Heart right ventricle (tissue), 16 donors: ENCODE measurements at regions not wholly inside any gene's neighbourhood (a gene's known extent, or its start where the extent isn't known, plus 50 kb on each side); places are given as distances from the start of the nearest gene placed in this dataset.
"Not testable (repeated sequence)": the region's sequence is repeated elsewhere in the genome, so short reads cannot be mapped to it uniquely, and the experiment has no call there.

Experiments used
- ATAC-seq, 8 donors: fragments of 200-7000 bp; cut with Tn5 transposase; one replicate each; pipeline ENCODE4 v1.9.1; 2020; ENCODE audit warnings: mild to moderate bottlenecking in 8 of 8, moderate library complexity in 8 of 8, moderate number of reproducible peaks in 1 of 8
- DNase-seq, 2 donors: peaks; one replicate each; pipeline ENCODE4 v3.0.0-alpha.2; 2020
- H3K27ac ChIP-seq, 10 donors: fragments of 200-600 bp; sonication (generic) in 2 of 10; one replicate each; pipeline versions ENCODE4 v1.5.0 to v1.8.0; 2020 to 2022; ENCODE audit warnings: mild to moderate bottlenecking in 3 of 10
- H3K27me3 ChIP-seq, 7 donors: fragments of 200-600 bp; one replicate each; pipeline ENCODE4 v1.8.0; 2021 to 2022; ENCODE audit warnings: mild to moderate bottlenecking in 2 of 7
- H3K36me3 ChIP-seq, 9 donors: fragments of 200-600 bp; sonication (generic) in 1 of 9; one replicate each; pipeline versions ENCODE4 v1.5.0 to v1.8.0; 2020 to 2022; ENCODE audit warnings: mild to moderate bottlenecking in 2 of 9
- H3K4me1 ChIP-seq, 9 donors: fragments of 200-600 bp; sonication (generic) in 1 of 9; one replicate each; pipeline versions ENCODE4 v1.5.0 to v1.8.0; 2020 to 2022; ENCODE audit warnings: mild to moderate bottlenecking in 4 of 9
- H3K4me3 ChIP-seq, 10 donors: fragments of 200-600 bp; sonication (generic) in 2 of 10; one replicate each; pipeline versions ENCODE4 v1.5.0 to v1.8.0; 2020 to 2022; ENCODE audit warnings: mild to moderate bottlenecking in 7 of 10, moderate library complexity in 2 of 10
- H3K9me3 ChIP-seq, 11 donors: fragments of 200-600 bp in 10 of 11; sonication (generic) in 2 of 11; one replicate each; pipeline versions ENCODE4 v1.5.0 to v1.8.0; 2013 to 2022; ENCODE audit warnings: mild to moderate bottlenecking in 2 of 11, control low read depth in 1 of 11, moderate library complexity in 1 of 11
- CTCF ChIP-seq, 9 donors: fragments of 200-600 bp; sonication (generic) in 2 of 9; IDR thresholded peaks; one replicate each; pipeline versions ENCODE4 v1.5.0 to v1.8.0; 2021 to 2022; ENCODE audit warnings: antibody characterized with exemption in 9 of 9, mild to moderate bottlenecking in 5 of 9, moderate library complexity in 1 of 9
- WGBS, 2 donors: extraction: QIAGEN DNeasy Blood & Tissue Kit; methylation state at CpG; one replicate each; pipeline ENCODE4 v1.1.7; 2013; ENCODE audit warnings: inconsistent platforms in 1 of 2; 5-methylcytosine and 5-hydroxymethylcytosine counted together
- intact Hi-C, 10 donors: fragments of 100-400 bp; cut with DNase I; formaldehyde crosslinking; loops; one replicate each; pipeline versions ENCODE4 v1.11.1 to v1.14.2; 2022
- donor health status: Arrhythmogenic right ventricular cardiomyopathy.
- donor health status: ischemic (EF 13 %, LVEDD 7.1; RV severe dilation, severe dysfunction).
- donor health status: healthy with polysubstance abuse.
- donor health status: DM: no; HTN: yes; CAD: no.
- donor health status: DM: no; HTN: no; CAD: no.
- donor health status: ischemic (EF 25% LVEDD 6.9; RV normal size, moderate dysfunction).
- donor health status: ischemic (EF 25% LVEDD 5.7; RV mildly dilated, moderate dysfunction).
- donor health status: healthy.
- donor health status: DM: yes; HTN: yes; CAD: no.
- donor health status: Ischemic cardiomyopathy.
- donor health status: ischemic (EF 35%, LVEDD 5.7; RV mildly dilated, moderate dysfunction).
- donor health status: nonischemic (EF 11% LVEDD 7.7; RV severe dilation, severe dysfunction).
- donor health status: DM: yes; HTN: yes; CAD: no.
- donor health status: PGD.
- donor health status: ischemic (EF 29% LVEDD 5.4; RV normal size, mild dysfunction).
- donor health status: nonischemic (EF 23%, LVEDD 6.1; RV moderate dilation, normal function).

GRCh38 chr10:29379208-29379607 lies 90.3 kb downstream of the LYZL1 start:
- DNase-seq (no peak), ATAC-seq (no peak)
- H3K4me1 ChIP-seq = no peaks in the 10 kb centered on the region
- H3K36me3 ChIP-seq = no peaks in the 10 kb centered on the region
- no peak for TF ChIP-seq CTCF (IDR thresholded peaks at IDR 0.05)
- intact Hi-C loops = loop anchor here in 2 of 10 donors (5.0 kb wide), 2 partner anchors 68 to 73 kb away; no protein-coding TSS in a partner anchor
- H3K27me3 ChIP-seq = no peaks in the 10 kb centered on the region
- H3K27ac ChIP-seq = no peak overlapping the region
- H3K4me3 ChIP-seq = no peak overlapping the region
- no peaks in the 10 kb centered on the region for H3K9me3 ChIP-seq
- 75 to 84% methylated on average over 4 of the region's 4 CpGs for WGBS, 2 donors

- intact Hi-C loops = loop anchor here in 2 of 10 donors (5.0 kb wide), 2 partner anchors 67 to 72 kb away; no protein-coding TSS in a partner anchor
Measured at GRCh38 chr10:29379777-29380598, 91.1 kb downstream of the LYZL1 start.

GRCh38 chr10:29380599-29381511 lies 92.0 kb downstream of the LYZL1 start:
- ATAC-seq, H3K9me3 ChIP-seq, DNase-seq, H3K4me3 ChIP-seq, H3K27me3 ChIP-seq, H3K36me3 ChIP-seq, intact Hi-C loops, H3K4me1 ChIP-seq, H3K27ac ChIP-seq: not testable (repeated sequence)
- 70 to 86% methylated on average over 16 of the region's 16 CpGs for WGBS, 2 donors

More at GRCh38 chr10:29379777-29380598, 91.1 kb downstream of the LYZL1 start:
- WGBS, 2 donors = 83 to 87% methylated on average over 16 of the region's 16 CpGs
- not testable (repeated sequence) for DNase-seq, H3K4me1 ChIP-seq, H3K27ac ChIP-seq, ATAC-seq, H3K27me3 ChIP-seq, H3K36me3 ChIP-seq, H3K9me3 ChIP-seq, H3K4me3 ChIP-seq

GRCh38 chr10:29386342-29386999 lies 97.6 kb downstream of the LYZL1 start:
- TF ChIP-seq CTCF (IDR thresholded peaks at IDR 0.05) = peak; percentile 52 to 83 (median 80)
- Histone ChIP-seq H3K9me3 (no peaks in the 10 kb centered on the region), H3K27ac (no peak overlapping the region), H3K4me3 (no peak overlapping the region), H3K36me3 (no peaks in the 10 kb centered on the region), H3K27me3 (no peaks in the 10 kb centered on the region), H3K4me1 (peaks cover 0 to 5% (median 0%) of the 10 kb centered on the region in 9 donors)
- peak in 2 of 8 donors; percentile 16 to 48 for ATAC-seq
- no peak for DNase-seq
- 45 to 50% methylated on average over 8 of the region's 8 CpGs for WGBS, 2 donors
- intact Hi-C loops = loop anchor here in 6 of 10 donors (2.0 to 5.0 kb wide), 4 partner anchors 58 to 106 kb away; no protein-coding TSS in a partner anchor

GRCh38 chr10:29387269-29387668 lies 98.4 kb downstream of the LYZL1 start:
- 63 to 67% methylated on average over 5 of the region's 5 CpGs for WGBS, 2 donors
- Histone ChIP-seq H3K36me3 (no peaks in the 10 kb centered on the region), H3K27ac (no peak overlapping the region), H3K9me3 (no peaks in the 10 kb centered on the region), H3K27me3 (no peaks in the 10 kb centered on the region), H3K4me3 (no peak overlapping the region), H3K4me1 (peaks cover 0 to 5% (median 0%) of the 10 kb centered on the region in 9 donors)
- ATAC-seq (no peak), DNase-seq (no peak)
- intact Hi-C loops = loop anchor here in 6 of 10 donors (2.0 to 5.0 kb wide), 4 partner anchors 58 to 105 kb away; no protein-coding TSS in a partner anchor
- no peak for TF ChIP-seq CTCF (IDR thresholded peaks at IDR 0.05)

GRCh38 chr10:29388112-29388511 lies 99.2 kb downstream of the LYZL1 start:
- H3K4me1 ChIP-seq, H3K9me3 ChIP-seq, H3K27ac ChIP-seq, ATAC-seq, DNase-seq, H3K36me3 ChIP-seq, H3K27me3 ChIP-seq, H3K4me3 ChIP-seq: not testable (repeated sequence)
- 62 to 63% methylated on average over 2 of the region's 2 CpGs for WGBS, 2 donors
- intact Hi-C loops = loop anchor here in 4 of 10 donors (5.0 kb wide), 2 partner anchors 59 to 104 kb away; no protein-coding TSS in a partner anchor
